COLO668 (cell line): ENCODE measurements at regions not wholly inside any gene's neighbourhood (a gene's known extent, or its start where the extent isn't known, plus 50 kb on each side); places are given as distances from the start of the nearest gene placed in this dataset.
"Not testable (repeated sequence)": the region's sequence is repeated elsewhere in the genome, so short reads cannot be mapped to it uniquely, and the experiment has no call there.

Source experiments
- DNase-seq: peaks from one replicate; lab custom pipeline; 2025; ENCODE audit not compliant: unreplicated experiment; lab: John Stamatoyannopoulos, UW

- no peak for DNase-seq
Observed at GRCh38 chr5:14948383-14948782, 76.8 kb upstream of the ANKH start.

DNA sequence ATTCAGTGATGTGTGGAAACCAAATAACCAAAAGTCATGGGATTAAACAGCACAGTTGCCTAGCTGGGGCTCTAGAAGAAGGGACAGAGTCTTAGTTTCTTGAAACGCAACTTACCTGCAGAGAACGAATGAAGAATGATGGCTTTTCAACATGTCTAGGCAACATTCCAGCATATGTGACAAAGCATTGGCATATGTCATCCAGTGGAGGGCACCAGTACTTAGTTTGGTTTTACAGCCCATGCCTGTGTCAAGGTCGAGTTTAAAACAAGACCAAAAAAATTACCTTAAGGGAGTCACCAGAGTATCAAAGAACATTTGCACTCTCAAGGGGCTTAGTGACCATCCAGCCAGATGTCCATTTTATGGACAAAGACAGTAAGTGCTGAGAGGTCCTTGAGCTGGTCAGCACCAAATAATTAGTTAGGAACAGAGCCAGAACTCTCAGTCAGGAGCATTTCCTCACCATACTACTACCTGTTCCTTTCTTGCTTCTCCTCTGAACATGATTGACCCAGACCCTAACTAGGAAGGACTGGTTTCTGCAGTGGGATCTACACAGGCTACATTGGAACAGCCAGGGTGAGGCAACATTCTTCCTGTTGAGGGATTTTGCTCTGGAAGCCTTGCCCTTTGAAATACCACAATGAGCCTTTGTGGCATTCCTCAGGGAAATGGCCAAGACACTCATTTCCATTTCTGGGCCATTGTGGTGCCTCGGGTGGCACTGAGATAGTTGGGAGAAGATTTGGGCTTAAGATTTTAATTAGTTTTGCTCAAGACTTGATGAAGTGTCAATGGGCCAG is 75.4 kb upstream of the ANKH start:
- no peak for DNase-seq

GRCh38 chr5:14945450-14945849 is 73.9 kb upstream of the ANKH start:
- no peak for DNase-seq

DNA sequence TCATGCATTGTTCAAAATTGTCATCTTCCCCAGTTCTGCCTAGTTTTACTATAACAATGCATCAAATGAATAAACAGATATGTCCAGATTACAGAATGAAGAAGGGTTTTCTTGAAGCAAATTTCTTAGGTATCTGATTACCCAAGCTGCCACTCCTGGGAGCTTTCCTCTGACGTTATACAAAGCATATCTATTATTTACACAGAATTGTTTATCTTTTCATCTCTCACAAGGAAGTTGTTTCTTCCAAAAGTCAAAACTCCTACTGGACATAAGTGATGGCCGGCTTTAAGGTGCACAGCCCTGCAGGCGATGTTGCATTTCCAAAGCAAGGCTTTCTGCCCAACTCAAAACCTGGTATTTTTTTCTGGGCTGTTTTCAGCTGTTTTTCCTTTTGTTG is 73.4 kb upstream of the ANKH start:
- DNase-seq, result no peak

DNA sequence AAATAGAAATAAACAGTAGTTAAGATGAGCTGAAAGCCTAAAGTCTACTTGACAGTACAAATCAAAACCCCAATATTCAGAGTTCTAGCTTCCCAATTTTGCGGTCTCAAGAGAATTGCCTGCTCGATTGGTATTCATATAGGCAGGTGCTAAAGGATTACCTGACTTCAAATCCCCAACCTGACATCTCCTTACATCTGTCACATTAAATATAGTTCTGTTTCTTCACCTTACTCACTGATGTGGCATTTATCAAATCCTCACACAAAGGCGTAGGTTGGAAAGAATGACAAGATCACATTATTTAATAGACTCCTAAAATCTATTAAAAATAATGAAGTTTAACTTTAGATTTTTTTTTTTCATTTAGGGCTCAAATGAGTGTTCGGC is 72.8 kb upstream of the ANKH start:
- DNase-seq, result no peak

- DNase-seq, result no peak
Observed at GRCh38 chr5:14942212-14942611, 70.6 kb upstream of the ANKH start.

DNA sequence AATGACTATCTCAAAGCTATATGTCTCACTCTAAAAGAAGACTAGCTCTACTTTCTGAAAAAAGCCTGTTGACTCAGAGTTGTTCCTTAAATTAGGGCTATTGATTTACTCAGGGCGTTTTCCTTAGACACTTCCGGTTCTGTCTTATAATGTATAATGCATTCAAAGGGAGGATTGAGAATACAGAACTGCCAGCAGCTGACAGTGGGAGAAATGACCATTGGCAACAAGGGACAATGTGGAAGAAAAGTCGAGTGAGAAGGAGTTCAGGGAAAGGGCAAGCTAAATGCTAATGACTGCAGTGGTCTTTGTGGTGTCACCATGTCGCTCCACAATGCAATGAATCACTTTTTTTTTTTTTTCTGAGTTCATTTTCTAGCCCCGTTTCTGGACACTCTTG is 65.7 kb upstream of the ANKH start:
- no peak for DNase-seq

DNA sequence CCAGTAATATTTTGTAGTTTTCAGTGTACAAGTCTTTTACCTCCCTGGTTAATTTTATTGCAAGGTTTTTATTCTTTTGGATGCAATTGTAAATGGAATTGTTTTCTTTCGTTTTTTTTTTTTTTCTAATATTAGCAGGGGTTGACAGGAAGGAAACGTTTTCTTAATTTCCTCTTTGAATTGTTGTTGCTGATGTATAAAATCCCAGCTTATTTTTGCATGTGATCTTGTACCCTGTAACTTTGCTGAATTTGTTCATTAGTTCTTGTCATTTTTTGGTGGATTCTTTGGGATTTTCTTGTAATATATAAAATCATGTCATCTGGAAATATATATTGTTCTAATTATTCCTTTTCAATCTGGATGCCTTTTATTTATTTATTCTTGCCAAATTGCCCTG is 65.0 kb upstream of the ANKH start:
- no peak for DNase-seq

- DNase-seq, result no peak
Observed at GRCh38 chr5:14935341-14935740, 63.8 kb upstream of the ANKH start.

DNA sequence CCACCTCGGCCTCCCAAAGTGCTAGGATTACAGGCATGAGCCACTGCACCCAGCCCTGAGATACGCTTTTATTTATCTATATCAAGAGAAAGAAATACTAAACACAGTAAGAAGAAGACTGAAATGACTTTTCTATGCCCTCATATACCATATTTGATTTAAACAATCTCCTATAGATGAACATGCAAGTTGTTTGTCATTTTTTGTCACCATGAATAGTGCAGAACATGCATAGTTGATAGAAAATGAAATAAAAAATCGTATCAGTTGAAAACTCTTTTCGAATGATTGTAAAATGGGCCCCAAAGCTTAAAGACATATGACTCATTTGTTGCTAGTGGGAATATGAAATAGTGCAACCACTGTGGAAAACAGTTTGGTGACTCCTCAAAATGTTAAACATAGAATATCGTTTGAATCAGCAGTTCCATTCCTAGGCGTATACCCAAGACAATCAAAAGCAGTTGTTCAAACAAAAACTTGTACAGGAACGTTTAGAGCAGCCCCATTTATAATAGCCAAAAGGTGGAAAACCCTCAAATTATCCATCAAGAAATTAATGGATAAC is 61.4 kb upstream of the ANKH start:
- DNase-seq, result no peak

GRCh38 chr5:14930486-14930885 is 58.9 kb upstream of the ANKH start:
- no peak for DNase-seq

- DNase-seq, result no peak
Observed at GRCh38 chr5:14929293-14930065, 57.9 kb upstream of the ANKH start.

- DNase-seq, result no peak
Observed at GRCh38 chr5:14928661-14929060, 57.1 kb upstream of the ANKH start.

DNA sequence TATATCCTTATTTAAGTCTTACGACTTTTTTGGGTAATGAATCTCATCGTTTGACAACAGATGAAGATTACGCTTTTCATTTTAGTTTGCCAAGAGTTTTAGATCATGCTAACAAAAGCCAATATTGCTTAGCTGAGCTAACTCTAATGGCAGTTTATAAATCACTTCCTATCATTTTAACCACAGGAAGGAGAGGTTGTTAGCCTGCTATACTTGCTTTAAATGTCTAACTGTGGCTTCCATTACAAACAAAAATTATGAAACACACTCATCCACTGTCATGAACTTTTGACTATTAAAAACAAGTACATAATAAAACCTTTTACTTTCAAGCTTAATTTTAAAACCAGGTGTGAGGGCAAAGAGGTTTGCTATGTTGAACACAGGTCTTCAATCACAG is 53.7 kb upstream of the ANKH start:
- no peak for DNase-seq

DNA sequence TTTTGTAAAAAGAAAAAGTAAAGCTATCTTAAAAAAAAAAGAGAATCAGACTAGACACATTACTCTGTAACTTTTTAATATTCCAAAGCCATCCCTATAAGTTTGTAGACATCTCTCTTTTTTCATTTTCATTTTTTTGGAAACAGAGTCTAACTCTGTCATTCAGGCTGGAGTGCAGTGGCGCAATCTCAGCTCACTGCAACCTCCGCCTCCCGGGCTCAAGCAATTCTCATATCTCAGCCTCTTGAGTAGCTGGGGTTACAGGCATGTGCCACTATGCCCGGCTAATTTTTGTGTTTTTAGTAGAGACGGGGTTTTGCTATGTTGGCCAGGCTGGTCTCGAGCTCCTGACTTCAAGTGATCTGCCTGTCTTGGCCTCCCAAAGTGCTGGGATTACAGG is 51.4 kb upstream of the ANKH start:
- DNase-seq, result not testable (repeated sequence)

- no peak for DNase-seq
Observed at GRCh38 chr5:14922456-14922855, 50.9 kb upstream of the ANKH start.
